Endometrium (tissue), 2 donors: ENCODE measurements at regions not wholly inside any gene's neighbourhood (a gene's known extent, or its start where the extent isn't known, plus 50 kb on each side); places are given as distances from the start of the nearest gene placed in this dataset.

ENCODE experiments used
- FAIRE-seq: peaks from 2 replicates; lab custom pipeline; 2012; peaks lifted over from hg19 to GRCh38; lab: Jason Lieb, UNC
- donor health status: control.
- donor health status: control.

DNA sequence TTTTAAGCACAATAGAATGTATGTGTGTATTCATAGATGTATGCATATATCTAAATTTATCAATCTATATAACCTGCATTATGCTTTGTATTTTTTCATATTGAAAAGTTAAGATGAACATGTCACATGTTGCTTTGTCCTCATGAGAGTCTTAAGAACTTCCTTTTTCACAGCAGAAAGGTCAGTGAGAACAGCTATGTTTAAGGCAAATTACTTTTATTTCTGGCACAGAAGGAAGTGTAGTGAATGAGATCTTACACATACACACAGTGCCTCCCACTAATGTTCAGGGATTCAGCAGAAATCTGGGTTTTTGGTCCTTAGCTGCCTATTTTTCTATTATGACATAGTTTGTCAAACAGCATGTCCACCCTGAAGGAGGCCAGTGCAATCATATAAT, 134.8 kb downstream of the TMEM26 start:
- FAIRE-seq = no peak

DNA sequence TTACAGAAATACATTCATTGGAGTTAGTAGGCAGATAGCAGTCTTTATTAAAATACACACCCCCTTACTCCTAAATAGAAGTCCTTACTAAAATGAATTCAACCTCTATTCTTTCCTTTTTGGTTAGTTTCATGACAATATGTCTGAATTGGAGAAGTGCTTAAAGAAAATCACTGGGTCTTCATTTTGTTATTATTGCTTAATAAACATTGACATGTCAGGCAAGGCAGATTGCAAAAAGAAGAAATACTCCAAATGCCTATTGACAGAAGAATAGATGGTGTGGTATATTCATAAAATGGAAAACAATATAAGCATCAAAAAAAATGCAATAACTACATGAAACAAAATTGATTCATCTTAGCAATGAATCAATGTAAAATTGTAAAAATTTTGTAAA, 135.5 kb downstream of the TMEM26 start:
- no peak for FAIRE-seq

DNA sequence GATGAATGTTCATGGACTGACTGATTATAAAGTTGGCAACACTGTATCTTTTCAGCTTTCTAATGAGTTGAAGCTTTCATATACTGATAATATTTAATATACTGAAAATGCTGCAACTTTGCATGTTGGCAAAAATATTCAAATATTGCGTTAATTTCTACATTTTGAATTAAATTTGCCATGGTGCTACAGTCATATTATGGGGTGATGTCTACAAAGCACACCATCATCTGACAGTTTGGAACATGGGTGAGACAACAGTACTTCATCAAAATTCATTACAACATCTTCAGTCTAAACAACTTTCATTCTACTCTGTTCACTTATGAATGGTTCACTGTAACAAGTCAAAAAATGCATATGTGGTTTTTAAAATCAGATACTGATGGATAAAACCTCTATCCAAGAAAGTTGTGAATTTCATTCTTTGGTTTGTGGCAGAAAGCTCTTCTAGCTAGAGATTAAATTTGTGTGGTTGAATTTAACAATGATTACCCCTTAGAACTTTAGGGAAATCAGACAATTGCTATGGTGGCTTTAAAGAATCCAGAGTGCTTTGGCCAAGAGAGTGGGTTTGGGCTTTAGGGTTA, 136.4 kb downstream of the TMEM26 start:
- FAIRE-seq = no peak

DNA sequence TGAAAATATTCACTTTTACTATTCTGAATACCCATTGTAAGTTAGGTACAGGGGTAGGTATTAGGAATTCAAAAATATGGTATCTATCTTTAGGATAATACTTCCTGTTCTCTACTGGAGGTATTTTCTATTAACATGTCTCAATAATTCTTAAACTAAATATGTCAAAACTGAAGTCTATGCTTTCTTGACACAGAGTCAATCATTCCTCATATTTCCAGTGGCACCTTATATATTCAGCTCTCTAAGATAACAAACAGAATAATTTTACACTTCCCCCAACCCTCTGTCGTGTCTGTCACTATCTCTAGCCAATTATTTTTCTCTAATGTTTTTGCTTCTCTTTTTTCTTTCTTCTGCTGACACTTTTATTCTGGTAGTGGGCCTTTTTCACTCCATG, 138.9 kb downstream of the TMEM26 start:
- FAIRE-seq = no peak

DNA sequence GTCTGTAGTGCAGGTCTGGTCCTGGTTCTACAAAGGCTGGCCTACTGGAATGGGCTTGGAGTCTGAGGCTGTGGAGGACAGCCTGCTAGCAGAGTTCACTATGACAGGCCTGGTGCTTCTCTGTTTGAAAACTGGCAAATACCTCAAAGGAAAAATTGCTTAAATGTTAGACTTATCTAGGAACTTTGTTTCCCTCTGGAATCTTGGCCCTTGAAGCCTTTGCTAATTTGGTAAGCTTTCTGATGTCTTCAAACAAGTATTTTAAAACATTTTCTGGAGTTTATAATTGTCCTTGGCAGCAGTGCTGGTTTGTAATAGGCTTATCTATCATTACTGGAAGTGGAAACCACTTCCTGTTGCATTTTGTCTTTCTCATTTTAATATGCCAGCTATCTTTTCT, 139.7 kb downstream of the TMEM26 start:
- no peak for FAIRE-seq

DNA sequence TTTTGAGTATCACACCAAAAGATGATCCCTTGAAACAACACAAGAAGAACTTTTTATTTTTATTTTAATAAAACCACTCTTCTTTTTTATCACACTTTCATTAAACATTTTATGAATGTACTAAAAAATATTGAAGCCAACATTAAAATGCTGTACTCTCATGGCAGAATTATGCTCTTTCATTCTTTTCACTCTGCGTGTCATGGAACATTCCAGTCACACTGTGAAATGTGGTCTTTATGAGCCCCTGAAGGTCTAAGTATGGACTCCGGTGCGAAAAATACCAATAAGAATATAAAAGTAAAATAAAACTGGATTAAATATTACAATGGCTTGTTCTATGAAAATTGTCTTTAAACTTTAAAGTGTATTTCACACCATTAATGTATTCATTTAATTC, 148.4 kb downstream of the TMEM26 start:
- no peak for FAIRE-seq

DNA sequence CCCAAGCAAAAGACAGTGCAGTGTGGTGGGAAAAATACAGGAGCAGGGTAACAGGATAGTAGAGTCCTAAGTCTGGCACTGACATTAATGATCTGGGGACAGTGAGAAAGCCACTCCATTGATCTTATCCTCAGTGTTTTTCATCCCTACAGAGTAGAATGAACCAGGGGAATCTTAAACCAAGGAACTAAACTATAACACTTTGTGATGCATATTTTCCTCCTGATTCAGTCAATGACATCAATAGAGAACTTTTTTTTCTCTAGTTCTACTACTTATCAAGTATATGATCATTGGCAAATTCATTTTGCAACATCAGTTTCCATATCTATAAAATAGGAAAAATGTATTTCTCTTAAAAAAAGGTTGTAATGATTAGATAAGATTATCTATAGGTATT, 151.1 kb downstream of the TMEM26 start:
- FAIRE-seq = no peak

DNA sequence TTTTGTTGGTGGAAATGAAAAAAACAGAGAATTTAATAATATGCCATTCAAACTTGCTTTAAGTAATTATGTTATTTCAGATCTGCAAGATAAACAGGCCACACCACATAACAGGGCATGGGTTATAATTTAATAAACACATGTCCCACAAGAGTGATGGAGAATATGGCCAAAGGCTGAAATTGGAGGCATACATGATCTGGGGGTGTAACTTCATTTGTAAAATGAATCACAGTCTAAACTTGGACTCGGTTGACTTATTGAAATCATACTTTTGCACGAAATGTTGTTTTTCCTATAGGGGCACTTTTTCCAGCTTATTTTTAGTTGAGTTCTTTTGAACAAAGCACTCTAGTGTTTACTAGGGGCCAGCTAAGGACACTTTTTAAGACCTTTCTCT, 151.6 kb downstream of the TMEM26 start:
- FAIRE-seq = no peak

DNA sequence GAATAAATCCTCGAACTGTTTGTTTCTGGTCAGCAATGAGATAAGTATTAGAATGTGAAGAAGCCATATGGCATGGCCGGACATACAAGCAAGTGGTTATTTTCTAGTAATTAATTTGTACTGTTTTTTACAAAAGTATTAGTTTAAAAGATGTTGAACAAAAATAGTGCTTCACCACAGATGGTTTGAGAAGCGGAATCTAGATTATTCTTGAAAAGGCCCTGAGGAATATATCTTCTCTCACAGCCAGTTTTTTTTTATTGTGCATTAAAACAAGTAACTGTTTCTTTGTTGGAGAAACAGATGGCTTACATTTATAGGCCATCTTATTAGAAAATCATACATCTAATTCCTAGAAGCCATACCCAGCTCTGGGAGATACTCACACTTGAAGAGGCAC, 153.3 kb downstream of the TMEM26 start:
- peak; percentile 8 for FAIRE-seq

DNA sequence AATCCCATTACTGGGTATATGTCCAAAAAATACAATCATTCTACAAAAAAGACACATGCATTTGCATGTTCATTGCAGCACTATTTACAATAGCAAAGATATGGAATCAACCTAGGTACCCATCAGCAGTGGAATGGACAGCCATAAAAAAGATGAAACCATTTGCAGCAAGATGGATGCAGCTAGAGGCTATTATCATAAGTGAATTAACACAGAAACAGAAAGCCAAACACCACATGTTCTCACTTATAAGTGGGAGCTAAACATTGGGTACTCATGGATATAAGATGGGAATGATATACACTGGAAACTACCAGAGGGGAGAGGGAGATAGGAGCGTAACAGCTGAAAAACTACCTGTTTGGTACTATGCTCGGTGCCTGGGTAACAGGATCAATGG, 154.0 kb downstream of the TMEM26 start:
- FAIRE-seq = no peak

DNA sequence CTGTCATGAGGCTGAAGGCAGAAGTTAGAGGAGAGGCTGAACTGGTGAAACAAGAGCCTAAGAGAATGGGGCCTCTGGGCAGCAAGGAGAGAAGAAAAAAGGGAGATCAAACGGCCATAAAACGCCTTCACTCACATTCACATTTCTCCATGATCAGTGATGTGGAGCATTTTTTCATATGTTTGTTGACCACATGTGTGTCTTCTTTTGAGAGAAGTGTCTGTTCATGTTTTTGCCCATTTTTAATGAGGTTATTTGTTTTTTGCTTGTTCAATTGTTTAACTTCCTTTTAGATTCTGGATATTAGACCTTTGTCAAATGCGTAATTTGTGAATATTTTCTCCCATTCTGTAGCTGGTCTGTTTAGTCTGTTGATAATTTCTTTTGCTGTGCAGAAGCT, 155.0 kb downstream of the TMEM26 start:
- FAIRE-seq = no peak

DNA sequence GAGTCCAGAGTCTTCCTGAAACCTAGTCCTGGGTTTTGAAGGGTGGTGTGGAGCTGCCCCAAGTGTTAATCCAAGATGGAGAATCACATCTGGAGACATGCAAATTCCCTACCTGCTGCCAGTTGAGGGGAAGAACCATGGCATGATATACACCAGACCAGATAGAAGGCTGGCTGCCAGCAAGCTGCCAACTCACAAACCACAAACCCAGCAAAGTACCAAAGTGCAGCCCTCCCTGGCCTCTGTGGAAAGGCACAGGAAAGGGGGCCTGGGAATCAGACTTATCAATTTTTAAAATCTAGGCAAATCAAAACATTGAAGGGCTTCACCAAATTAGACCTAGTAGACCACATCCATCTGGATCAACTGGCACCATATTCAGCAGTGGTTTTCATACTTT, 157.0 kb downstream of the TMEM26 start:
- FAIRE-seq = no peak

DNA sequence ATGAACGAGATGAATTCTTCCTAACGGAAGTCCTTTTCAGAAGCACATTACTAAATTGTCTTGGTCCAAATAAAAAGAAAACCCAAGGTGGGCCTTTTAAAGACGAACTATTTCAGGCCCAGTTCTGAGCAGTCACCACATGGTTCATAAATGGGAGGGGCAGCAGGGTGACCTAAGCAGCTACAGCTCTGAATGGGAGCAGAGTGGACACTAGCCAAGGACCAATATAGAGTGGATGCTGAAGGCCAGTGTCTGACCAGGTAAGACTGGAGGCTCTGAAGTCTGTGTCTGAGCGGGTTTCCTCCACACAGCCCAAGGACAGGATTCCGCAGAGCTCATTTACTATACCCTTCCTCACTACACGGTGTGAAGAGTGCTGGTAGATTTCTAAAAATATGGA, 159.1 kb downstream of the TMEM26 start:
- no peak for FAIRE-seq

DNA sequence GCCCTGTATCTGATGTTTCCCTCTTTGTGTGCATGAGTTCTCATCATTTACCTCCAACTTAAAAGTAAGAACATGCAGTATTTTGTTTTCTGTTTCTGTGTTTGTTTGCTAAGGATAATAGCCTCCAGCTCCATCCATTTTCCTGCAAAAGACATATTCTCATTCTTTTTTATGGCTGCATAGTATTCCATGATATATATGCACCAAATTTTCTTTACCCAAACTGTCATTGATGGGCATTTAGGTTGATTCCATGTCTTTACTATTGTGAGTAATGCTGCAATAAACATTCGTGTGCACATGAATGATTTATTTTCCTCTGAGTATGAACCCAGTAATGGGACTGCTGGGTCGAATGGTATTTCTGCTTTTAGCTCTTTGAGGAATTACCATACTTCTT, 163.4 kb downstream of the TMEM26 start:
- FAIRE-seq = no peak

DNA sequence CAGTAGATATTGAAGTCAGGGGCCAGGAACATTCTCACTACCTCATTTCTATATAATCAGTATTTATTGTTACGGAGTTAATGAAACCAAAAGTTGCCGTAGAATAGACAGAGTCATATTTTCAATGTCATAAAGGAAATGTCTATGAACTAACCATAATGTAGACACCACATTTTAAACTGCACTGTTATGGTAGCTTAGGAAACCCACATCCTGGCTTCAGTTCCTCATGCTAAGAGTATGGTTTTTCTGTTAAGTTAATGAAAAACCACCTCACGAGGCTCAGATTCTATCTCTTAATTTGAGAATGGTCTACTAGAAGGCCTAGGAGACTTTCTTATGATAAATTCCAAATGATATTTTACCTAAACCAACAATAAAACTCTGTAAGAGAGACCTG, 166.5 kb downstream of the TMEM26 start:
- FAIRE-seq = no peak

DNA sequence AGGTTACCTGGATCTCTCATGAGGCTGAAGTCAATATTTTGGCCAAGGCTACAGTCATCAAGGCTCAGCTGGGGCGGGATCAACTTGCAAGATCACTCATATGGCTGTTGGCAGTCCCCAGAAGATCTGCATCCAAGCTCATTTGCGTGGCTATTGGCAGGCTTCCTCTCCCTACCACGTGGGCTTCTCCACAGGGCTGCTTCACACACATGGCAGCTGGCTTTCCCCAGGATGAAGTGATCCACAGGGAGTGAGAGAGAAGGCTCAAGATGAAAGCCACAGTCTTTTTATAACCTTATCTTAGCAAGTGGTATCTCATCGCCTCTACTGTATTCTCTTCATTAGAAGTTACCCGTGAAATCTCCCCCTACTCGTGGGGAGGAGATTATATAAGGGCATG, 167.4 kb downstream of the TMEM26 start:
- no peak for FAIRE-seq

DNA sequence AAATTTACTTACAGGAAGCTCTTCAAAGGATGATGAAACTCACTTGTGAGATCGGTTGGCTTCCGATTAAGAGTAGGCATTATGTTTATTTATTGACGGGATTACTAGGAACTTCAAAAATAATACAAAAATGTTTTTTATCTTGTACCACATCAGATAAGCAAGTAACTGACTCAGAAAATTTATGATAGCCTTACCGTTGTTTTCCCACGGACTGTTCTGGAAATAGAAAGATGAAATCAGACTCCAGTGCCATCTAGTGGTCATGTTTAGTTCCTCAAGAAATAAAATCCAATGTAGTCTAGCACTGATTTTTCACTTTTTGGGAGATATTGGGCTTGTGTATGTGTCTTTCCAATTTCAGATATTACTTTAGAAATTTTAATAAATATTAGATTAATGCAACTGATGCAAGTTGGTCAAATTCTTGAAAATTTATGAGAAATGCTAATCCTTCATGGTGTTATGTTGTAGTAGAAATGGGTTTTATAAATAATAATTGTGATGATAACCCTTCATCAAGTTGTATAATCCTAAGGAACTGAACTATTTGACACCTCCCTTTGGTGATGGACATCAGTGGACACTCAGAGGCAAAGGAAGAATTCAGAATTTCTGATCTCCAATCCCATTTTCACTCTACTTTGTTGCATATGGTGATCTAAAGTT, 168.8 kb downstream of the TMEM26 start:
- peak; percentile 96 for FAIRE-seq

DNA sequence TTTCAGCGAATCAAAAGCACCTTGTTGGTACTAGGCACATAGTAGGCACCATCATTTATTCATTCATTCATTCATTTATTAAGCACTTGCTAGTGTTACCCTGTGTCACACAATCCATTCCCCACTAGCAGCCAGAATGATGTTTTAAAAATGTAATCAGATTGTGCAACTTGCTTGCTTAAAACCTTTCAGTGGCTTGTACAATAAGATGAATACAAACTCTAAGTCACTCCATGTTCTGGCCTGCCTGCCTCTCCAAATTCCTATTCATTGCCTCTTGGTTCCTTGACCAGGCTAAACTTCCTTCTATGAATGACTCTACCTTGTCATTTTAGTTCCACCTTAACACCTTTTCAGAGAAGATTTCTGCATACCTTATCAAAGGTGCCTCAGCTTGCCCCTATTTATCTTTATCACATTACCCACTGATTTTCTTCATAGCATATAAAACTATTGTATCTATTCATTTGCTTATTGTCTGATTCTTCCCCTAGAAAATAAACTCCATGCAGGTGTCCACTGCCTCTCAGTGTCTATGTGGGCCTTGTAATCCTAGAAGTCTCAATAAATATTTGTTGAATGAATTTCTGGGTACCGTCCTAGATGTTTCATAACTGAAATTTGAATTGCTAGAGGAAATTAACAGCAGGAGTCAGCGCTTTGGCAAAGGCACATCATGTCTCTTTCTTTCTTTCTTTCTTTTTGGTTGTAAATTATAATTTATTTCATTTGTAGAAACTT, 169.5 kb downstream of the TMEM26 start:
- FAIRE-seq = no peak

DNA sequence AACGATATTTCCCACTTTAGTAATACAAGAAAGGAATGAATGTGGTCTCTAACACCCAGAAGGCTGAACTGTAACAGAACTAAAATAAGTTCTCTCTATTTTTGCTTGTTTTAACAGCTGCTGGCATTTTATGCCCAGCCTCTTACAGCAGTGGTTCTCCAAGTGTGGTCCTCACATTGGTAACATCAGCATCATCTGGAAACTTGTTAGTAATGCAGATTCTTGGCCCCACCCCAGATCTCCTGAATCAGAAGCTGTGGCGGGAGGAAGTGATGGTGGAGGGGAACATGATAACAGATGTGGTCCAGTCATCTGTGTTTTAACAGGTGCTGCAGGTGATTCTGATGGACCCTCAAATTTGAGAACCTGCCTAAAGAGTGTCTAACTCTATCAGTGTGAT, 170.1 kb downstream of the TMEM26 start:
- FAIRE-seq = no peak

DNA sequence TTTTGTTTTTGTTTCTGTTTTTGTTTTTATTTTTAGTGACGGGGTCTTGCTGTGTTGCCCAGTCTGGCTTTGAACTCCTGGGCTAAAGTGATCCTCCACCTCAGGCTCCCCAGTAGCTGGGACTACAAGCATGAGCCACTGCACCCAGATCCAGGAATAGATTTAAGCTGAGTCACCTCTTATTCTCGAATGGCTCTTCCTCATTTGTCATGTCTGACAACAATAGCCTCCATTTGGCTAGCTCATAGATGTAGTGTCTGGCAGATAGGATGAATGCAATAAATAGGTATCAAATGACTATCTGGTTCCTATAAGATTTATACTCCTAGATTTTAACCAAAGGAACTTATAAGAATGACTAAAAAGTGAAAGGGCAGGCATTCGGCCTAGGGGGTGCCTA, 172.9 kb downstream of the TMEM26 start:
- no peak for FAIRE-seq

DNA sequence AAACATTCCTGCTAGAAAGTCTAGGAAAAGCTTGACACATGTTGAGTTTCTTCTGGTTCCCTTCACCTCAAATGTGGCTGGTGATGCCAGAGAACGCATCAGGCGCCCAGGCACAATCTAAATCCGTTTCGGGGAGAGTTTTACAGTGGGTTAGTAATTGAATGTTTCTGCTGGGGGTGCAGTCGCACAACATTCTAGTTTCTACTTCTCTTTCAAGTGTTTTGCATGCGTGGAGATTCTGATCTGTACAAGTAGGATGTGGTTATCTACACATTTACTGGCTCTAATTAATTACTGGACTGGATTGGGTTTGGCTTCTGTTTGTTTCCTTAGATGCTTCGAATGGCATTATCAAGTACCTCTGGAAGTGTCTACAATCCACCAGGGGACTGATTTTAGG, 173.8 kb downstream of the TMEM26 start:
- no peak for FAIRE-seq

DNA sequence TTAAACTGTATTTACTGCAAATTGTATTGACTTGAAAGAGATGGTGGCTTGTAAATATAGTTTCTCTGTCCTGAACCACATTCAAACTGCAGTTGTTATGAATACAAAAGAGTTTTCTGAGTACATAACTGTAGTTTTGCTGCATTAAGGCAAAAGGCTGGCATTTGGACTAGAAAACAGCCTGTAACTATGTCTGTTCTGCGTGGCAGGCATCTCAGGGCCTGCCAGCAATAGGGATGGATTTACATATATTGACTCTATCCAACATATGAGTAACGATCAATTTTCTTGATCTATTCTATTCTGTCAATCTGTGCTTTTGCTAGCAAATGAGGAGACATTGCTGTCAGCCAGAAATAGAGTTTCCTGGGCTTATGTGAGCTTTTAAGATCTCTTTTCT, 174.6 kb downstream of the TMEM26 start:
- FAIRE-seq = no peak

DNA sequence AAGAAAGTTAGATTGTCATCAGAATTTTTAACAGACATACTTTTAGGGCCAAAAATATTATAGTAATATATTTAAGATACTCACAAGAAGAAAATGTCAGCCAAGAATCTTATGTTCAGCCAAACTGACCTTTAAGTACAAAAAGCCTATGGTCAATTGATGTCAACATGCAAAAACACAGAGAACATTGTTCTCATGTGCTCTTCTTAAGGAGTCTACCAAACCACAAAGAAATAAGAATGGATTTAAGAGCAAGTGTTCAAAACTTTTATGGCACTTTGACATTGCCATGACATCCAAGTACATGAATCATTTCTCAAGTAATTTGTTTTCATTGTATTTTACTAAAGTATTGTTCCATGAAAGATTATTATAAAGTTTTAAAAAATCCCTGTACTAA, 180.4 kb downstream of the TMEM26 start:
- no peak for FAIRE-seq
